PFSK-1 (cell line): ENCODE measurements at regions not wholly inside any gene's neighbourhood (a gene's known extent, or its start where the extent isn't known, plus 50 kb on each side); places are given as distances from the start of the nearest gene placed in this dataset.

ENCODE experiments used
- FOXP2 ChIP-seq: optimal IDR thresholded peaks from 2 replicates; pipeline ENCODE3; 2011; ENCODE audit warnings: borderline replicate concordance, control low read depth, inconsistent platforms; ENCODE audit not compliant: insufficient read depth; ENCODE audit errors: extremely low read length, extremely low read depth
- POLR2AphosphoS5 ChIP-seq: IDR thresholded peaks from 2 replicates; pipeline ENCODE4 v1.6.1; 2012; ENCODE audit warnings: low read depth, mild to moderate bottlenecking, control low read depth, low read length, moderate library complexity
- SIN3A ChIP-seq: IDR thresholded peaks from 2 replicates; pipeline ENCODE4 v1.6.1; 2012; ENCODE audit warnings: mild to moderate bottlenecking, low read length, moderate library complexity, borderline replicate concordance; ENCODE audit not compliant: insufficient read depth
- TAF1 ChIP-seq: IDR thresholded peaks from 2 replicates; pipeline ENCODE4 v1.6.1; 2012; ENCODE audit warnings: low read length, control low read depth, borderline replicate concordance; ENCODE audit not compliant: insufficient read depth
- TF ChIP-seq, protein P1 (sequence below), 2 experiments: IDR thresholded peaks; 2 replicates each; pipeline versions ENCODE4 v1.6.1 to v1.8.0; 2011 to 2012; ENCODE audit warnings: low read depth in 2 of 2, low read length in 2 of 2, control low read depth in 1 of 2, inconsistent platforms in 1 of 2, mild to moderate bottlenecking in 1 of 2, moderate library complexity in 1 of 2; ENCODE audit not compliant: insufficient read depth in 1 of 2

DNA sequence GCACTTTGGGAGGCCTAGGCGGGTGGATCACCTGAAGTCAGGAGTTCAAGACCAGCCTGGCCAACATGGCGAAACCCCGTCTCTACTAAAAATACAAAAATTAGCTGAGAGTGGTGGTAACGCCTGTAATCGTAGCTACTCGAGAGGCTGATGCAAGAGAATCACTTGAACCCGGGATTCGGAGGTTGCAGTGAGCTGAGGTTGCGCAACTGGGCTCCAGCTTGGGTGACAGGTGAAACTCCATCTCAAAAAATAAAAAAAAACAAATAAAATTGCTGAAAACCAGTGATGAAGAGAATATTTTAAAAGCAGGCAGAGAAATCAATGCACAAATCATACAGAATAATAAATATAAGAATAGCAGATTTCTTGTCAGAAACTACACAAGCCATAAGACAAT is 129.3 kb downstream of the SLIT2 start:
- TF ChIP-seq FOXP2 (no peak), POLR2AphosphoS5 (no peak), TAF1 (no peak), SIN3A (no peak)
- TF ChIP-seq, protein P1, sequence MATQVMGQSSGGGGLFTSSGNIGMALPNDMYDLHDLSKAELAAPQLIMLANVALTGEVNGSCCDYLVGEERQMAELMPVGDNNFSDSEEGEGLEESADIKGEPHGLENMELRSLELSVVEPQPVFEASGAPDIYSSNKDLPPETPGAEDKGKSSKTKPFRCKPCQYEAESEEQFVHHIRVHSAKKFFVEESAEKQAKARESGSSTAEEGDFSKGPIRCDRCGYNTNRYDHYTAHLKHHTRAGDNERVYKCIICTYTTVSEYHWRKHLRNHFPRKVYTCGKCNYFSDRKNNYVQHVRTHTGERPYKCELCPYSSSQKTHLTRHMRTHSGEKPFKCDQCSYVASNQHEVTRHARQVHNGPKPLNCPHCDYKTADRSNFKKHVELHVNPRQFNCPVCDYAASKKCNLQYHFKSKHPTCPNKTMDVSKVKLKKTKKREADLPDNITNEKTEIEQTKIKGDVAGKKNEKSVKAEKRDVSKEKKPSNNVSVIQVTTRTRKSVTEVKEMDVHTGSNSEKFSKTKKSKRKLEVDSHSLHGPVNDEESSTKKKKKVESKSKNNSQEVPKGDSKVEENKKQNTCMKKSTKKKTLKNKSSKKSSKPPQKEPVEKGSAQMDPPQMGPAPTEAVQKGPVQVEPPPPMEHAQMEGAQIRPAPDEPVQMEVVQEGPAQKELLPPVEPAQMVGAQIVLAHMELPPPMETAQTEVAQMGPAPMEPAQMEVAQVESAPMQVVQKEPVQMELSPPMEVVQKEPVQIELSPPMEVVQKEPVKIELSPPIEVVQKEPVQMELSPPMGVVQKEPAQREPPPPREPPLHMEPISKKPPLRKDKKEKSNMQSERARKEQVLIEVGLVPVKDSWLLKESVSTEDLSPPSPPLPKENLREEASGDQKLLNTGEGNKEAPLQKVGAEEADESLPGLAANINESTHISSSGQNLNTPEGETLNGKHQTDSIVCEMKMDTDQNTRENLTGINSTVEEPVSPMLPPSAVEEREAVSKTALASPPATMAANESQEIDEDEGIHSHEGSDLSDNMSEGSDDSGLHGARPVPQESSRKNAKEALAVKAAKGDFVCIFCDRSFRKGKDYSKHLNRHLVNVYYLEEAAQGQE (IDR thresholded peaks at IDR 0.05; ENCODE audit: insufficient read depth in 1 of 2, low read depth in 2 of 2, low read length in 2 of 2): no peak

DNA sequence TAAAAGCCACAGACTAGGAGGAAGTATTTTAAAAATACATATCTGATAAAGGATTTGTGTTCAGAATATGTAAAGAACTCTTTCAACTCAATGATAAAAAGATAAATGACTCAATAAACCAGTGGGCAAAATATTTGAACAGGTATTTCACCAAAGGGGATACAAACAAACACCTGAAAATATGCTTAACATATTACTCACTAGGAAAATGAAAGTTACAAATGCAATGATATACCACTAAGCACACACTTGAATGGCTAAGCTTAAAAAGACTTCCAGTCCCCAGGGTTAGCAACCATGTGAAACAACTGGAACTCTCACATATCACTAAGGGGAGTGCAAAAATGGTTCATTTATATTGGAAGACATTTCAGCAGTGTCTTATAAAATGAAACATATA is 131.6 kb downstream of the SLIT2 start:
- TF ChIP-seq TAF1 (no peak), SIN3A (no peak), POLR2AphosphoS5 (no peak), FOXP2 (no peak)
- TF ChIP-seq, protein P1 (IDR thresholded peaks at IDR 0.05; ENCODE audit: insufficient read depth in 1 of 2, low read depth in 2 of 2, low read length in 2 of 2): no peak

DNA sequence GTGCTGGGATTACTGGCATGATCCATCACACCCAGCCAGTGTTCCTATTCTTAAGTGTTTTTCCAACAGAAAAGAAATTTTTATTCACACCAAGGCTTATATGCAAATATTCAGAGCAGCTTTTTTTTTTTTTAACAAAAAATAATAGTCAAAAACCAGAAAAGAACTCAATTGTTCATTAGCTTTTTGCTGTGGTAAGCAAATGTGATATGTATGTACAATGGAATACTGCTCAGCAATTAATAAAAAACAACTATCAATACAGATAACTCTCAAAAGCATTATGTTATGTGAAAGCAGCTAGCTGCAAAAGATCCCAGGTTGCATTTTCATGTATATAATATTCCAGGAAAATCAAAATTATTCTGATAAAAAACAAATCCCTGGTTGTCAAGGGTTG is 132.3 kb downstream of the SLIT2 start:
- TF ChIP-seq, protein P1 (IDR thresholded peaks at IDR 0.05; ENCODE audit: insufficient read depth in 1 of 2, low read depth in 2 of 2, low read length in 2 of 2): no peak
- TF ChIP-seq TAF1 (no peak), SIN3A (no peak), FOXP2 (no peak)

DNA sequence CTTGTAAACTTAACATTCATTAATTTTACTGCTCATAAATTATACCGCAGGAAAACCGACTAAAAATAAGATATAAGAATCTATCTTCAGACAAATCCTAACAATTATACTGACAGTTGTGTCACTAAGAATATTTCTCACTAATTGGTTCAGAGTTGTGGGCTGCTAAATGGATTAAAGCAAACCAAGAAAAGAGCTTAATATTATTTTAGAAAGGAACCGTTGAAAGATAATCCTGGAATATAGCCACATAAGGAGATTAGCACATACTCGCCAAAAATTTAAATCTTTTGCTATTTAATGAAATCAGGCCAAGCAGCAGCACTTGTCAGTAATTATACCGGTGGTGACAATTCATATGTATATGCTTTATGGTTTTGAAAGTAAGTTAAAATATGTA is 132.8 kb downstream of the SLIT2 start:
- TF ChIP-seq FOXP2 (no peak), TAF1 (no peak), POLR2AphosphoS5 (no peak), SIN3A (no peak)
- TF ChIP-seq, protein P1 (IDR thresholded peaks at IDR 0.05; ENCODE audit: insufficient read depth in 1 of 2, low read depth in 2 of 2, low read length in 2 of 2): no peak
